ENCODE measurements at regions not wholly inside any gene's neighbourhood (a gene's known extent, or its start where the extent isn't known, plus 50 kb on each side); places are given as distances from the start of the nearest gene placed in this dataset.

- no peak overlapping the region for H3K4me3 ChIP-seq
- intact Hi-C loops (cut with DNase I): no loop called here
- H3K9me3 ChIP-seq: no peaks in the 10 kb centered on the region
- H3K27me3 ChIP-seq (replicated peaks; ENCODE audit: insufficient read depth): no peaks in the 10 kb centered on the region
- no peaks in the 10 kb centered on the region for H3K4me1 ChIP-seq (replicated peaks)
- no peak for DNase-seq (ENCODE audit: low spot score)
- H3K36me3 ChIP-seq: no peaks in the 10 kb centered on the region
- no peak overlapping the region for H3K27ac ChIP-seq
- TF ChIP-seq POLR2AphosphoS5 (IDR thresholded peaks at IDR 0.05) (no peak), CTCF (IDR thresholded peaks at IDR 0.05) (no peak), POLR2A (IDR thresholded peaks at IDR 0.05) (no peak)
- WGBS: 94% methylated on average over 2 of the region's 2 CpGs
Measured at GRCh38 chr5:117110548-117110947, 535.9 kb upstream of the SEMA6A start.

GRCh38 chr5:117107859-117108258 lies 533.2 kb upstream of the SEMA6A start:
- no peaks in the 10 kb centered on the region for H3K27me3 ChIP-seq (replicated peaks; ENCODE audit: insufficient read depth)
- 71% methylated on average over 3 of the region's 3 CpGs for WGBS
- no peak for TF ChIP-seq POLR2A (IDR thresholded peaks at IDR 0.05)
- no peak for TF ChIP-seq CTCF (IDR thresholded peaks at IDR 0.05)
- no peak for TF ChIP-seq POLR2AphosphoS5 (IDR thresholded peaks at IDR 0.05)

GRCh38 chr5:117103703-117104102 lies 529.1 kb upstream of the SEMA6A start:
- 62% methylated on average over 4 of the region's 4 CpGs for WGBS
- TF ChIP-seq POLR2A (IDR thresholded peaks at IDR 0.05) (no peak), CTCF (IDR thresholded peaks at IDR 0.05) (no peak), POLR2AphosphoS5 (IDR thresholded peaks at IDR 0.05) (no peak)
- Histone ChIP-seq H3K27me3 (replicated peaks; ENCODE audit: insufficient read depth) (no peaks in the 10 kb centered on the region), H3K4me1 (replicated peaks) (no peaks in the 10 kb centered on the region), H3K9me3 (no peaks in the 10 kb centered on the region), H3K27ac (no peak overlapping the region), H3K4me3 (no peak overlapping the region), H3K36me3 (no peaks in the 10 kb centered on the region)
- intact Hi-C loops (cut with DNase I): no loop called here
- no peak for DNase-seq (ENCODE audit: low spot score)

More at GRCh38 chr5:117107859-117108258, 533.2 kb upstream of the SEMA6A start:
- no peak overlapping the region for H3K27ac ChIP-seq
- no peak overlapping the region for H3K4me3 ChIP-seq
- no peaks in the 10 kb centered on the region for H3K36me3 ChIP-seq
- no peaks in the 10 kb centered on the region for H3K4me1 ChIP-seq (replicated peaks)
- H3K9me3 ChIP-seq: no peaks in the 10 kb centered on the region
- DNase-seq (ENCODE audit: low spot score): no peak
- intact Hi-C loops (cut with DNase I): no loop called here

- H3K4me3 ChIP-seq: no peak overlapping the region
- no peaks in the 10 kb centered on the region for H3K9me3 ChIP-seq
- no peak for DNase-seq (ENCODE audit: low spot score)
- no peaks in the 10 kb centered on the region for H3K36me3 ChIP-seq
- no peak for TF ChIP-seq POLR2AphosphoS5 (IDR thresholded peaks at IDR 0.05)
- TF ChIP-seq CTCF (IDR thresholded peaks at IDR 0.05): no peak
- TF ChIP-seq POLR2A (IDR thresholded peaks at IDR 0.05): no peak
- no peak overlapping the region for H3K27ac ChIP-seq
- no peaks in the 10 kb centered on the region for H3K4me1 ChIP-seq (replicated peaks)
- no peaks in the 10 kb centered on the region for H3K27me3 ChIP-seq (replicated peaks; ENCODE audit: insufficient read depth)
- intact Hi-C loops (cut with DNase I): no loop called here
Measured at GRCh38 chr5:117102591-117102990, 528.0 kb upstream of the SEMA6A start.

GRCh38 chr5:117100176-117100575 lies 525.6 kb upstream of the SEMA6A start:
- no peaks in the 10 kb centered on the region for H3K9me3 ChIP-seq
- 94% methylated on average over 1 of the region's 1 CpG for WGBS
- H3K4me1 ChIP-seq (replicated peaks): no peaks in the 10 kb centered on the region
- no peak overlapping the region for H3K27ac ChIP-seq
- H3K36me3 ChIP-seq: no peaks in the 10 kb centered on the region
- intact Hi-C loops (cut with DNase I): no loop called here
- no peaks in the 10 kb centered on the region for H3K27me3 ChIP-seq (replicated peaks; ENCODE audit: insufficient read depth)
- TF ChIP-seq CTCF (IDR thresholded peaks at IDR 0.05): no peak
- no peak for TF ChIP-seq POLR2AphosphoS5 (IDR thresholded peaks at IDR 0.05)
- TF ChIP-seq POLR2A (IDR thresholded peaks at IDR 0.05): no peak
- DNase-seq (ENCODE audit: low spot score): no peak
- no peak overlapping the region for H3K4me3 ChIP-seq
